Astrocyte (in vitro differentiated cells and primary cell): ENCODE measurements at regions not wholly inside any gene's neighbourhood (a gene's known extent, or its start where the extent isn't known, plus 50 kb on each side); places are given as distances from the start of the nearest gene placed in this dataset.

Source experiments
- DNase-seq: peaks from one replicate; pipeline ENCODE4 v3.0.0-alpha.2; 2010; ENCODE audit warnings: low read depth
- FAIRE-seq: peaks from 2 replicates; lab custom pipeline; 2011; peaks lifted over from hg19 to GRCh38; lab: Jason Lieb, UNC
- H2AFZ ChIP-seq: 2 replicates; pipeline ENCODE4 v1.6.0; 2012; ENCODE audit warnings: low read depth, low read length, inconsistent platforms
- H3K27ac ChIP-seq: 2 replicates; pipeline ENCODE4 v1.5.1; 2011; ENCODE audit warnings: low read depth, low read length, inconsistent platforms
- H3K27me3 ChIP-seq: 2 replicates; pipeline ENCODE4 v1.6.0; 2011; ENCODE audit warnings: low read length, inconsistent platforms; ENCODE audit not compliant: insufficient read depth
- H3K36me3 ChIP-seq: 2 replicates; pipeline ENCODE4 v1.5.1; 2011; ENCODE audit warnings: low read length, inconsistent platforms; ENCODE audit not compliant: insufficient read depth
- H3K4me1 ChIP-seq: 2 replicates; pipeline ENCODE4 v1.5.1; 2011; ENCODE audit warnings: low read length, inconsistent platforms; ENCODE audit not compliant: insufficient read depth
- H3K4me2 ChIP-seq: 2 replicates; pipeline ENCODE4 v1.6.0; 2012; ENCODE audit warnings: low read length, inconsistent platforms
- H3K4me3 ChIP-seq: 2 replicates; pipeline ENCODE4 v1.5.1; 2011; ENCODE audit warnings: low read depth, mild to moderate bottlenecking, low read length, inconsistent platforms; ENCODE audit not compliant: insufficient read depth
- H3K79me2 ChIP-seq: 2 replicates; pipeline ENCODE4 v1.6.0; 2012; ENCODE audit warnings: mild to moderate bottlenecking, low read length, inconsistent platforms; ENCODE audit not compliant: insufficient read depth
- H3K9ac ChIP-seq: 2 replicates; pipeline ENCODE4 v1.6.0; 2012; ENCODE audit warnings: mild to moderate bottlenecking, low read length, inconsistent platforms
- H3K9me3 ChIP-seq: 2 replicates; pipeline ENCODE4 v1.5.1; 2012; ENCODE audit warnings: low read depth, mild to moderate bottlenecking, low read length, inconsistent platforms; ENCODE audit not compliant: insufficient read depth
- H4K20me1 ChIP-seq: 2 replicates; pipeline ENCODE4 v1.6.0; 2012; ENCODE audit warnings: low read length, inconsistent platforms; ENCODE audit not compliant: insufficient read depth
- H3K27ac Mint-ChIP-seq: one replicate; pipeline ENCODE4 v1.8.0; 2021; ENCODE audit warnings: mild to moderate bottlenecking, mixed read lengths; ENCODE audit not compliant: unreplicated experiment
- H3K27me3 Mint-ChIP-seq: one replicate; pipeline ENCODE4 v1.8.0; 2021; ENCODE audit warnings: low read depth, mixed read lengths; ENCODE audit not compliant: unreplicated experiment
- H3K36me3 Mint-ChIP-seq: one replicate; pipeline ENCODE4 v1.8.0; 2021; ENCODE audit warnings: low read depth, mixed read lengths; ENCODE audit not compliant: unreplicated experiment
- H3K4me1 Mint-ChIP-seq: one replicate; pipeline ENCODE4 v1.8.0; 2021; ENCODE audit warnings: low read depth, mixed read lengths; ENCODE audit not compliant: unreplicated experiment
- H3K4me3 Mint-ChIP-seq: one replicate; pipeline ENCODE4 v1.8.0; 2021; ENCODE audit warnings: mild to moderate bottlenecking, moderate library complexity, mixed read lengths; ENCODE audit not compliant: unreplicated experiment
- H3K9me3 Mint-ChIP-seq: one replicate; pipeline ENCODE4 v1.8.0; 2021; ENCODE audit warnings: mild to moderate bottlenecking, mixed read lengths; ENCODE audit not compliant: unreplicated experiment
- EZH2 ChIP-seq: IDR thresholded peaks from 2 replicates; pipeline ENCODE4 v1.6.1; 2012; ENCODE audit warnings: mild to moderate bottlenecking, low read length, inconsistent platforms; ENCODE audit not compliant: insufficient read depth
- TF ChIP-seq, protein P1 (sequence below): IDR thresholded peaks from 2 replicates; pipeline ENCODE4 v1.5.1; 2011; ENCODE audit warnings: low read depth, mild to moderate bottlenecking, inconsistent platforms, low read length, moderate library complexity; ENCODE audit not compliant: insufficient read depth

DNA sequence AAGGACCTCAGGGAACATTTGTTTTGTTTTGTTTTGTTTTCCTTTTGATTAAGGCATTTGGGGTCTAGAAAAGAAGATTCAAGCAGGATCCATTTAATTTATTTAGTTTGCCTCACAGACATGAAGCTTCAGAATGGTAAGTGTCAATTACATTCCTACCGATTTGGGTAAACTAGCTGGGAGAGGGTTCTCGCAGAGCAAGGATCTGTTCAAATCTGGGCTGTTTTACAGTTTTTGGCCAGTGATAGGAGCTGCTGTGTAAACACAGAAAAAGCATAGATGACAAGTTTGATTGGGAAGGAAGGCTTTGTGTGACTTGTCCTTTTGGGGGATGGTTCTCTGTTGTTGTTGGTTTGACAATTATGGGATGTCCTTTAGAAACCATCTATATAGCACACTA lies 470.3 kb upstream of the WWC1 start:
- H3K36me3 ChIP-seq = no peaks in the 10 kb centered on the region
- H3K79me2 ChIP-seq = no peaks in the 10 kb centered on the region
- Mint-ChIP-seq H3K27ac (peak overlapping the region; percentile 64), H3K9me3 (peaks cover 3% of the 10 kb centered on the region), H3K4me1 (peaks cover 53% of the 10 kb centered on the region), H3K36me3 (peaks cover 12% of the 10 kb centered on the region), H3K27me3 (no peaks in the 10 kb centered on the region), H3K4me3 (no peak overlapping the region)
- peak overlapping the region; percentile 4 for H3K4me2 ChIP-seq
- peaks cover 14% of the 10 kb centered on the region for H3K4me1 ChIP-seq
- H3K27me3 ChIP-seq = peaks cover 13% of the 10 kb centered on the region
- no peak overlapping the region for H3K4me3 ChIP-seq
- no peak for TF ChIP-seq EZH2
- TF ChIP-seq, protein P1, sequence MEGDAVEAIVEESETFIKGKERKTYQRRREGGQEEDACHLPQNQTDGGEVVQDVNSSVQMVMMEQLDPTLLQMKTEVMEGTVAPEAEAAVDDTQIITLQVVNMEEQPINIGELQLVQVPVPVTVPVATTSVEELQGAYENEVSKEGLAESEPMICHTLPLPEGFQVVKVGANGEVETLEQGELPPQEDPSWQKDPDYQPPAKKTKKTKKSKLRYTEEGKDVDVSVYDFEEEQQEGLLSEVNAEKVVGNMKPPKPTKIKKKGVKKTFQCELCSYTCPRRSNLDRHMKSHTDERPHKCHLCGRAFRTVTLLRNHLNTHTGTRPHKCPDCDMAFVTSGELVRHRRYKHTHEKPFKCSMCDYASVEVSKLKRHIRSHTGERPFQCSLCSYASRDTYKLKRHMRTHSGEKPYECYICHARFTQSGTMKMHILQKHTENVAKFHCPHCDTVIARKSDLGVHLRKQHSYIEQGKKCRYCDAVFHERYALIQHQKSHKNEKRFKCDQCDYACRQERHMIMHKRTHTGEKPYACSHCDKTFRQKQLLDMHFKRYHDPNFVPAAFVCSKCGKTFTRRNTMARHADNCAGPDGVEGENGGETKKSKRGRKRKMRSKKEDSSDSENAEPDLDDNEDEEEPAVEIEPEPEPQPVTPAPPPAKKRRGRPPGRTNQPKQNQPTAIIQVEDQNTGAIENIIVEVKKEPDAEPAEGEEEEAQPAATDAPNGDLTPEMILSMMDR = no peak
- no peaks in the 10 kb centered on the region for H4K20me1 ChIP-seq
- H3K9me3 ChIP-seq = no peaks in the 10 kb centered on the region
- no peak for DNase-seq
- no peak overlapping the region for H2AFZ ChIP-seq
- peak; percentile 32 for FAIRE-seq
- H3K9ac ChIP-seq = no peak overlapping the region
- no peak overlapping the region for H3K27ac ChIP-seq

DNA sequence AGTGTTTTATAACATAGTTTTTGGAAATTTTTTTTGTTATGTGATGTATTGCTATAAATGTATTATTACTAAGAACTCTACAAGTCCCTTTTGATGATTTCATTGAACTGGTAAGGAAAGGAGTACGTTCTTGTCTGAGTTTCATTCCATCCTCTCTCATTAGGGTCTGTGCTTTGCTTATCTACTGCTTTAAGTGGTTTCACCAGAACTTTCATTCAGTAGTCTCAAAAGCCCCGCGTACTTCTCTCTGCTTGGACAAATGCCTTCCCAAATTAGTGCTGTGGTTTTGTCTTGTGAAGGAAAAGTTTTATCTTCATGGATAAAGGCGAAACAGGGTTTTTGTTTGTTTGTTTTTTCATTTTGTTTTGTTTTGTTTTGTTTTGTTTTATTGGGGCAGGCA lies 469.8 kb upstream of the WWC1 start:
- peaks cover 3% of the 10 kb centered on the region for H3K9me3 Mint-ChIP-seq
- H3K27ac Mint-ChIP-seq = peak overlapping the region; percentile 59
- TF ChIP-seq, protein P1 = no peak
- TF ChIP-seq EZH2 = no peak

DNA sequence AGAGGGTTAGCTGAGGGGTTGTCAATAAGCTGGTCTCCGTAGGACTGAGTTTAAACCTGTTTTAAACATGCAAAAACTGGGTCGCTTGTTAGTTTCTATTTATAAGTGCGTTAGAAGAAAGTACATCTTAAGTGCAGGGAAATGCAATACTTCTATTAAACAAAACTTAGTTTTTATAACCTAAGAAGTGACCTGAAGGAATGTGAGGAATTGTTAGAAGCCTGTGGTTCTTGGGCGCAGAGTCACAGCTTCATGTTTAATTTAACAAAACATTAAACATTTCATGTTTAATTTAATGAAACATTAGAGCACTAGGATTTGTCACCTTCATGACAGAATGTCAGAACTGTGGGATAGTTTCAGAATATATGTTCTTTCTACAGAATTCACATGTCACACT lies 469.2 kb upstream of the WWC1 start:
- Histone ChIP-seq H4K20me1 (no peaks in the 10 kb centered on the region), H3K79me2 (no peaks in the 10 kb centered on the region), H3K9ac (no peak overlapping the region), H3K27ac (no peak overlapping the region), H3K4me1 (peaks cover 11% of the 10 kb centered on the region), H3K4me2 (peak overlapping the region; percentile 40), H3K4me3 (no peak overlapping the region), H2AFZ (no peak overlapping the region), H3K27me3 (peaks cover 13% of the 10 kb centered on the region), H3K9me3 (no peaks in the 10 kb centered on the region), H3K36me3 (no peaks in the 10 kb centered on the region)
- Mint-ChIP-seq H3K27ac (peak overlapping the region; percentile 67), H3K4me3 (no peak overlapping the region), H3K9me3 (peaks cover 5% of the 10 kb centered on the region), H3K36me3 (peaks cover 12% of the 10 kb centered on the region), H3K4me1 (peaks cover 43% of the 10 kb centered on the region), H3K27me3 (no peaks in the 10 kb centered on the region)
- TF ChIP-seq, protein P1 = no peak
- no peak for TF ChIP-seq EZH2
- FAIRE-seq (no peak), DNase-seq (peak; percentile 75)

More for the DNA sequence above, 469.8 kb upstream of the WWC1 start:
- peak; percentile 50 for DNase-seq
- Histone ChIP-seq H3K4me2 (peak overlapping the region; percentile 40), H3K4me1 (peaks cover 11% of the 10 kb centered on the region), H2AFZ (no peak overlapping the region), H3K27me3 (peaks cover 13% of the 10 kb centered on the region), H3K4me3 (no peak overlapping the region), H3K9ac (no peak overlapping the region), H4K20me1 (no peaks in the 10 kb centered on the region), H3K79me2 (no peaks in the 10 kb centered on the region), H3K27ac (no peak overlapping the region), H3K9me3 (no peaks in the 10 kb centered on the region), H3K36me3 (no peaks in the 10 kb centered on the region)
- Mint-ChIP-seq H3K36me3 (peaks cover 12% of the 10 kb centered on the region), H3K4me3 (no peak overlapping the region), H3K27me3 (no peaks in the 10 kb centered on the region), H3K4me1 (peaks cover 48% of the 10 kb centered on the region)
- peak; percentile 23 for FAIRE-seq
